Spleen (tissue), 11 donors: ENCODE measurements at regions not wholly inside any gene's neighbourhood (a gene's known extent, or its start where the extent isn't known, plus 50 kb on each side); places are given as distances from the start of the nearest gene placed in this dataset.

Experiments used
- DNase-seq: peaks from one replicate; pipeline ENCODE4 v3.0.0-alpha.2; 2020
- H3K27ac ChIP-seq, 8 donors: fragments of 200-600 bp; sonication (generic) in 7 of 8; 1 replicate in 4 of 8; 2 replicates in 4 of 8; pipeline versions ENCODE4 v1.5.0 to v1.8.0; 2016 to 2021; ENCODE audit warnings: inconsistent platforms in 4 of 8, mild to moderate bottlenecking in 4 of 8, moderate library complexity in 1 of 8
- H3K27me3 ChIP-seq, 7 donors: fragments of 200-600 bp; sonication (generic) in 6 of 7; replicated peaks in 1 of 7; 1 replicate in 4 of 7; 2 replicates in 3 of 7; pipeline versions ENCODE4 v1.5.0 to v1.8.0; 2016 to 2021; ENCODE audit warnings: inconsistent platforms in 3 of 7, mild to moderate bottlenecking in 1 of 7
- H3K36me3 ChIP-seq, 6 donors: fragments of 200-600 bp; sonication (generic) in 5 of 6; 1 replicate in 4 of 6; 2 replicates in 2 of 6; pipeline versions ENCODE4 v1.5.0 to v1.8.0; 2016 to 2021; ENCODE audit warnings: inconsistent platforms in 2 of 6
- H3K4me1 ChIP-seq, 6 donors: fragments of 200-600 bp; sonication (generic) in 5 of 6; 1 replicate in 3 of 6; 2 replicates in 3 of 6; pipeline versions ENCODE4 v1.5.0 to v1.8.0; 2016 to 2021; ENCODE audit warnings: inconsistent platforms in 3 of 6
- H3K4me3 ChIP-seq, 8 donors: fragments of 200-600 bp; sonication (generic) in 7 of 8; 1 replicate in 4 of 8; 2 replicates in 4 of 8; pipeline versions ENCODE4 v1.5.0 to v1.8.0; 2016 to 2021; ENCODE audit warnings: inconsistent platforms in 4 of 8, mild to moderate bottlenecking in 4 of 8, moderate library complexity in 2 of 8
- H3K9me3 ChIP-seq, 8 donors: fragments of 200-600 bp; sonication (generic) in 7 of 8; 1 replicate in 4 of 8; 2 replicates in 4 of 8; pipeline versions ENCODE4 v1.5.0 to v1.8.0; 2016 to 2021; ENCODE audit warnings: inconsistent platforms in 4 of 8
- POLR2A ChIP-seq, 3 donors: fragments of 450-650 bp; IDR thresholded peaks; one replicate each; pipeline ENCODE4 v1.5.1; 2017; ENCODE audit warnings: antibody characterized with exemption in 3 of 3, mild to moderate bottlenecking in 1 of 3
- POLR2AphosphoS5 ChIP-seq, 3 donors: sonication (generic); formaldehyde crosslinking; IDR thresholded peaks; one replicate each; pipeline ENCODE4 v1.5.1; 2017; ENCODE audit warnings: antibody characterized with exemption in 3 of 3
- WGBS, 5 donors: extraction: QIAGEN DNeasy Blood & Tissue Kit in 3 of 5; methylation state at CpG; one replicate each; pipeline versions ENCODE4 v1.1.5 to v1.1.7; 2013 to 2018; 5-methylcytosine and 5-hydroxymethylcytosine counted together
- intact Hi-C: fragments of 100-400 bp; cut with DNase I; formaldehyde crosslinking; loops from one replicate; pipeline ENCODE4 v1.15.0; 2023; ENCODE audit warnings: low total_unique reads
- TF ChIP-seq, protein P1 (sequence below), 11 experiments: fragments of 200-600 bp in 7 of 11; fragments of 450-650 bp in 4 of 11; sonication (generic) in 4 of 11; IDR thresholded peaks in 8 of 11; conservative IDR thresholded peaks in 3 of 11; 1 replicate in 7 of 11; 2 replicates in 4 of 11; pipeline versions ENCODE4 v1.4.0 to v1.8.0; 2016 to 2021; ENCODE audit warnings: antibody characterized with exemption in 11 of 11, inconsistent platforms in 4 of 11, mild to moderate bottlenecking in 1 of 11
- donor health status: healthy with polysubstance abuse.
- donor health status: DM: no; HTN: no; CAD: no; lungs with moderate emphysema.
- donor health status: DM: no; HTN: no; CAD: no.
- donor health status: Bipolar disorder and iron deficiency.
- donor health status: healthy.
- donor health status: DM: no; HTN: no; CAD: no.
- donor health status: DM: yes; HTN: yes; CAD: no.

DNA sequence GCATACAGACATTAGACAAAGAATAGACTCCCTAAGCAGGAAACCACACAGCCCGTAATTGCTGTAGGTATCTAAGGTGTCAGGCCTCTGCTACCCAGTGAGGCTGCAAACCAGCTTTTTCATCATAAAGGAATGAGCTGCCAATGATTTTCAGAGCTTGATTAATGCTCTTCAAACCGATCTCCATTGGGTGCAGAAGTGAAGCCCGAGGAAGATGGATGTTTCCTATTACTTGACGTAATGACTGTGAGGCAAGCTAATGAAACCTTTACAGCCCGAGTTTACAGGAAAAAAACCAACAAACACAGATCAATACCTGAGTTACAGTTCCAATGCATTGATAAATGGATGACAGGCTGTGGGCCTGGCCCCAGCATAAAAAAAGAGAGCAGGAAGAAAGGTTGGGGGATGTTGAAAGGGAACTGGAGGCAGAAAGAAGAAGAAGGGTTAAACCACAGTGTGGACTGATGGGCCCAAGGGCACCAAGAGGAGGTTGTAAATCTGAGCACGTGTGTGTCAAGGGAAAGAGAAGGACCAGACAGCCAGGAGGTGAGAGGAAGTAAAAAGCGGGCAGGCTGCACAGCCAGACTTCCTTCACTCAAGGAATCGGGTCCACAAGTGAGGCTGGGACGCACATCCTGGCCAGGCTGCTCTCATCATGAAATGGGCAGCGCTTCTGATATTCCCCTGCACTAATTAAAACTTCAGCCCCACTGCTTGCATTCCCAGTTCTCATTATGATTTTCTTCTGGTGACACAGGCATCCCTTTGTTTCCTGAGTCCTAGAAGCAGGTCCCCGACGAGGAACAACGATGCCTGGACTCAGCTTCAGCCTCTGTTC is 70.6 kb upstream of the NTM start:
- H3K9me3 ChIP-seq = no peaks in the 10 kb centered on the region
- H3K36me3 ChIP-seq = no peaks in the 10 kb centered on the region
- no peak overlapping the region for H3K4me3 ChIP-seq
- H3K27me3 ChIP-seq = peaks cover 0 to 25% (median 0%) of the 10 kb centered on the region in 7 donors
- no peak overlapping the region for H3K27ac ChIP-seq
- intact Hi-C loops = no loop called here
- no peak for DNase-seq
- no peaks in the 10 kb centered on the region for H3K4me1 ChIP-seq
- WGBS, 5 donors = 28 to 48% (median 36%) methylated on average over 13 of the region's 13 CpGs
- no peak for TF ChIP-seq POLR2A (IDR thresholded peaks at IDR 0.05)

DNA sequence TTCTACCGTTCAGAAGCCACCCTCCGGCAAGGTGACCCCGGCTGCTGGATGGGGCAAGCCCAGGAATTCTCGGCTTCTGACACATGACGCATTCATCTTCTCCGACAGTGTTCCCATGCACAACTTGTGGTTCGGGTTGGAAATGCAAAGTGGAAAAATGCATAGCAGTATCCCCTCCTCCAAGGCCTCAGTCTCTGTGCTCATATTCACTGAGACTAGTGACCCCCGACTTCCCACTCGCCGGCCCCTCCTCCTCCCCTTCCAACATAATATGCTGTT is 70.0 kb upstream of the NTM start:
- peaks cover 0 to 25% (median 0%) of the 10 kb centered on the region in 7 donors for H3K27me3 ChIP-seq
- H3K4me1 ChIP-seq = no peaks in the 10 kb centered on the region
- H3K36me3 ChIP-seq = no peaks in the 10 kb centered on the region
- no peak for DNase-seq
- no peak overlapping the region for H3K4me3 ChIP-seq
- WGBS, 5 donors = 63 to 82% (median 69%) methylated on average over 10 of the region's 10 CpGs
- intact Hi-C loops = no loop called here
- H3K27ac ChIP-seq = no peak overlapping the region
- no peaks in the 10 kb centered on the region for H3K9me3 ChIP-seq
- TF ChIP-seq POLR2A (IDR thresholded peaks at IDR 0.05) (no peak), POLR2AphosphoS5 (IDR thresholded peaks at IDR 0.05) (no peak)
- TF ChIP-seq, protein P1, sequence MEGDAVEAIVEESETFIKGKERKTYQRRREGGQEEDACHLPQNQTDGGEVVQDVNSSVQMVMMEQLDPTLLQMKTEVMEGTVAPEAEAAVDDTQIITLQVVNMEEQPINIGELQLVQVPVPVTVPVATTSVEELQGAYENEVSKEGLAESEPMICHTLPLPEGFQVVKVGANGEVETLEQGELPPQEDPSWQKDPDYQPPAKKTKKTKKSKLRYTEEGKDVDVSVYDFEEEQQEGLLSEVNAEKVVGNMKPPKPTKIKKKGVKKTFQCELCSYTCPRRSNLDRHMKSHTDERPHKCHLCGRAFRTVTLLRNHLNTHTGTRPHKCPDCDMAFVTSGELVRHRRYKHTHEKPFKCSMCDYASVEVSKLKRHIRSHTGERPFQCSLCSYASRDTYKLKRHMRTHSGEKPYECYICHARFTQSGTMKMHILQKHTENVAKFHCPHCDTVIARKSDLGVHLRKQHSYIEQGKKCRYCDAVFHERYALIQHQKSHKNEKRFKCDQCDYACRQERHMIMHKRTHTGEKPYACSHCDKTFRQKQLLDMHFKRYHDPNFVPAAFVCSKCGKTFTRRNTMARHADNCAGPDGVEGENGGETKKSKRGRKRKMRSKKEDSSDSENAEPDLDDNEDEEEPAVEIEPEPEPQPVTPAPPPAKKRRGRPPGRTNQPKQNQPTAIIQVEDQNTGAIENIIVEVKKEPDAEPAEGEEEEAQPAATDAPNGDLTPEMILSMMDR (IDR thresholded peaks at IDR 0.05 in 8 of 11, conservative IDR thresholded peaks at IDR 0.05 in 3 of 11) = no peak

DNA sequence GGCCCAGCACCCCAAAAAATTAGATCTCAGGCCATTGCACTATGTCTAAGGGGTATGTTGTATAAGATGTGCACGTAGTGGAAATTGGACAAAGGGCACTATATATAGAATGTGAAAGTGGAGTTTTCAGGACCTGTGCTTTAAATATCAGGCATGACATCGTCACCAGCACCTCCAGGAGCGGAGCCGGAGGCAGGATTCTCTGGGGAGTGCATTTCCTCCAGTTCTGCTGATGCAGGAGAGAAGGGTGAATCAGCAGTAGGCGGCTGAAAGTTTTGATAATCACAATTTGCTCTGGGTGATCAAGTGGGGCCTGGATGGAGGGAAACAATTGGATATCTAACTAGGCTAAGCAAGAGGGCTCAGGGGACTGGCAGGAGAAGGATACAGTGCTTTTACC is 69.1 kb upstream of the NTM start:
- H3K27me3 ChIP-seq = peaks cover 0 to 25% (median 0%) of the 10 kb centered on the region in 7 donors
- H3K27ac ChIP-seq = no peak overlapping the region
- intact Hi-C loops = no loop called here
- WGBS, 5 donors = 36 to 52% (median 50%) methylated on average over 5 of the region's 5 CpGs
- H3K4me1 ChIP-seq = no peaks in the 10 kb centered on the region
- DNase-seq = no peak
- TF ChIP-seq POLR2AphosphoS5 (IDR thresholded peaks at IDR 0.05) = no peak
- no peak for TF ChIP-seq POLR2A (IDR thresholded peaks at IDR 0.05)
- TF ChIP-seq, protein P1 (IDR thresholded peaks at IDR 0.05 in 8 of 11, conservative IDR thresholded peaks at IDR 0.05 in 3 of 11) = no peak
- no peaks in the 10 kb centered on the region for H3K9me3 ChIP-seq
- H3K4me3 ChIP-seq = no peak overlapping the region
- no peaks in the 10 kb centered on the region for H3K36me3 ChIP-seq

DNA sequence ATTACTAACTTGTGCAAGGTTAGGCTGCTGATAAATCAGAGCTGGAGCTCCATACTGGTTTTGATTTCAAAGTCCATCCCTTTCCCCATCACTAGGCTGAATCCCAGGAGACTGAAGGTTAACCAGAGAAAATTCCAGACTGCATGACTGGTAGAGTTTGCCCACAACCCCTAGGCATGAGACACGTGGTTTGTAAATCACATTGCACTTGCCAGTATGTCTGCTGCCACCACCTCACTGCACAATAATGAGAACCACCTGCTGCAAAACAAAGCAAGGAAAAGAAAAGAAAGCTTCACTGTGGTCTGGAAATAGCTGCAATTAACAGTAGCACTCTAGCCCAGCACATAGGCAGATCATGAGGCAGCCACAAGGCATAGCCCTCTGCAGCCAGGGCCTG is 67.6 kb upstream of the NTM start:
- H3K27ac ChIP-seq = no peak overlapping the region
- H3K4me1 ChIP-seq = no peaks in the 10 kb centered on the region
- H3K9me3 ChIP-seq = no peaks in the 10 kb centered on the region
- intact Hi-C loops = no loop called here
- no peak for DNase-seq
- no peaks in the 10 kb centered on the region for H3K36me3 ChIP-seq
- TF ChIP-seq POLR2AphosphoS5 (IDR thresholded peaks at IDR 0.05) = no peak
- no peak for TF ChIP-seq POLR2A (IDR thresholded peaks at IDR 0.05)
- TF ChIP-seq, protein P1 (IDR thresholded peaks at IDR 0.05 in 8 of 11, conservative IDR thresholded peaks at IDR 0.05 in 3 of 11) = no peak
- WGBS, 5 donors = 50 to 75% (median 57%) methylated on average over 1 of the region's 1 CpG
- H3K4me3 ChIP-seq = no peak overlapping the region
- H3K27me3 ChIP-seq = peaks cover 0 to 25% (median 0%) of the 10 kb centered on the region in 7 donors
